ENCODE measurements at regions not wholly inside any gene's neighbourhood (a gene's known extent, or its start where the extent isn't known, plus 50 kb on each side); places are given as distances from the start of the nearest gene placed in this dataset.

DNA sequence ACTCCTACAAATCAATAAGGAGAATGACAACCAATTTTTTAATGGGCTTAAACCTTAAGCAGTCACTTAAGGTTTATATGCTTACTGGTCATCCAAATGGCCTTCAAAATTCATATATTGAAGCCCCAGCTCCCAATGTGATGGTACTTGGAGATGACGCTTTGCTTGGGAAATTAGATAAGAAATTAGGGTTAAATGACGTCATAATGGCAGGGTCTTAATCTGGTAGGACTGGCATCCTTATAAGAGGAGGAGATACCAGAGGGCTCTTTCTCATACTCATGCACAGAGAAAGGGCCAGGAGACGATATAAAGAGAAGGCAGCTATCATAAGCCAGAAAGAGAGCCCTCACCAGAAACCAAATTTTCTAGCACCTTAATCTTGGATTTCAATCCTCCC lies 350.8 kb upstream of the NFE2L3 start:
- intact Hi-C loops (cut with micrococcal nuclease) = no loop called here
- BruUV-seq (replicated peaks) = no TSS peak
- TF ChIP-seq CEBPB (IDR thresholded peaks at IDR 0.05; ENCODE audit: low read depth) (no peak), JUND (IDR thresholded peaks at IDR 0.05) (no peak), ZNF274 (IDR thresholded peaks at IDR 0.05; ENCODE audit: low read depth, low read length) (no peak), POLR2A (IDR thresholded peaks at IDR 0.05; ENCODE audit: borderline replicate concordance, extremely low read depth, insufficient read depth, insufficient read length) (no peak), POLR2AphosphoS5 (IDR thresholded peaks at IDR 0.05; ENCODE audit: low read depth, low read length) (no peak), CBX3 (IDR thresholded peaks at IDR 0.05; ENCODE audit: low read depth) (no peak), FOSL1 (IDR thresholded peaks at IDR 0.05; ENCODE audit: low read depth) (no peak), MAX (IDR thresholded peaks at IDR 0.05) (no peak), REST (IDR thresholded peaks at IDR 0.05; ENCODE audit: low read depth) (no peak), RAD21 (IDR thresholded peaks at IDR 0.05; ENCODE audit: low read depth) (no peak), EGR1 (IDR thresholded peaks at IDR 0.05; ENCODE audit: low read depth) (no peak), ZFX (IDR thresholded peaks at IDR 0.05) (no peak), SRF (IDR thresholded peaks at IDR 0.05; ENCODE audit: low read depth) (no peak), SP1 (IDR thresholded peaks at IDR 0.05; ENCODE audit: low read depth) (no peak)
- TF ChIP-seq, protein P1, sequence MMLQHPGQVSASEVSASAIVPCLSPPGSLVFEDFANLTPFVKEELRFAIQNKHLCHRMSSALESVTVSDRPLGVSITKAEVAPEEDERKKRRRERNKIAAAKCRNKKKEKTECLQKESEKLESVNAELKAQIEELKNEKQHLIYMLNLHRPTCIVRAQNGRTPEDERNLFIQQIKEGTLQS (IDR thresholded peaks at IDR 0.05) = no peak
- Histone ChIP-seq H3K4me2 (ENCODE audit: low read length) (no peak overlapping the region), H3K9ac (ENCODE audit: low read length) (no peak overlapping the region), H3K9me2 (ENCODE audit: insufficient read depth) (no peaks in the 10 kb centered on the region), H3K27me3 (ENCODE audit: insufficient read depth, low read length) (peaks cover 52% of the 10 kb centered on the region), H3K4me1 (ENCODE audit: control insufficient read depth in 1 of 2, insufficient read depth in 2 of 2, low read length in 2 of 2) (no peaks in the 10 kb centered on the region), H3K27ac (ENCODE audit: low read depth, low read length) (no peak overlapping the region), H3K9me3 (ENCODE audit: control insufficient read depth in 1 of 2, insufficient read depth in 1 of 2, low read depth in 1 of 2, low read length in 2 of 2) (no peaks in the 10 kb centered on the region), H3K4me3 (replicated peaks in 1 of 2; ENCODE audit: low read depth in 1 of 2, low read length in 2 of 2) (no peak overlapping the region), H2AFZ (ENCODE audit: low read depth, low read length, poor library complexity, severe bottlenecking) (no peak overlapping the region), H3K79me2 (ENCODE audit: insufficient read depth, low read length) (no peaks in the 10 kb centered on the region), H3K36me3 (ENCODE audit: control insufficient read depth in 1 of 2, insufficient read depth in 2 of 2, low read length in 2 of 2) (no peaks in the 10 kb centered on the region), H4K20me1 (ENCODE audit: insufficient read depth) (no peaks in the 10 kb centered on the region)
- ATAC-seq (no peak), DNase-seq (ENCODE audit: low read depth, low spot score) (no peak)
- RAD21 ChIA-PET (ENCODE audit: low non-redundant PET in 1 of 2, low total read pairs in 2 of 2, uncharacterized antibody in 2 of 2, unreplicated experiment in 2 of 2) = no interaction called here
- POLR2A ChIA-PET = no interaction called here
- CTCF ChIA-PET = interaction anchor here (0.7 kb wide), 1 partner anchor 19 kb away, joined by 3 read pairs; no protein-coding TSS in a partner anchor

Data from HCT116 (cell line).